ENCODE measurements at regions not wholly inside any gene's neighbourhood (a gene's known extent, or its start where the extent isn't known, plus 50 kb on each side); places are given as distances from the start of the nearest gene placed in this dataset.

GRCh38 chr11:113584371-113584770, 109.2 kb upstream of the DRD2 start:
- FAIRE-seq (no peak), DNase-seq (ENCODE audit: extremely low spot score, insufficient read length, low read depth) (no peak)

DNA sequence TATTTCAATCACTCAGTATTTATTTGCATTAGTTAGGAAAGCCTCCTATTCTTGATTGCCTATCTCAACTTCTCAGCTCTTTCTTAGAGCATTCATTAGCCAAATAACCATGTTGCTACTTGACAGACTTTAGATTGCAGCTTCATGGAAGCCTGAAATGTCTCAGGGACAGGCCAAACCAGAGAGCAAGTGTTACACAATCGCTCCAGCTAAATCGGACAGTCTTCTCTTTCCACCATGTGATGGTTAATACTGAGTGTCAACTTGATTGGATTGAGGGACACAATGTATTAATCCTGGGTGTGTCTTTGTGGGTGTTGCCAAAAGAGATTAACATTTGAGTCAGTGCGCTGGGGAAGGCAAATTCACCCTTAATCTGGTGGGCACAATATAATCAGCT, 106.5 kb upstream of the DRD2 start:
- FAIRE-seq: no peak
- no peak for DNase-seq (ENCODE audit: extremely low spot score, insufficient read length, low read depth)

DNA sequence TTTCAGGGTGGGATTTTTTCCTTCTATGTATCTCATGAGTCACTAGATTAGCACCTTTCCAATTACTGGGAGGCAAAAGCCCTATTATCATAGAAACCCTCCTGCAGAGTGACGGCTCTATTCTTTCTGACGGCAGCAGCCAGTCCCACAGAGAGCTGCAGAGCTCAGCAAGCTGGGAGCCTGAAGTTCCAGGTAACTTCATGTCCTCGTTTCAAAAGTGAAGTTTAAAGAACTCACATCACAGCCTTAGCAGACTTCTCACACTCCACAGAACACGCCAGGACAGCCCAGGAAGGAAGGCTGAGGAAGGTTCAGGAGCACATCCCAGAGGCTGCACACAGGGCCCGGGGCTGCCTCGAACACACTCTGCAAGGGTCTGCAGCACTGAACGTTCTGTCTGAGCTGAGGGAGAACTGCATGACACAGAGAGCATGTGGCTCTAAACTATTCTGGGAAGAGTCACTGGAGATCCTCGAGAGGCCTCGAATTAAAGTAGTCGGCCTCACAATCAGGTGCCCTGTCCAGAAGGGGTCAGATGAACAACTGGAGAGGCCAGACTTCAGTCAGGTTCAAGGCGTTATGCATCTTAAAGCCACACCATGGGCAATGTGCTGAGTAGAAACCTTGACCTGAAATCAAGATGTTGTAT, 104.2 kb upstream of the DRD2 start:
- no peak for DNase-seq (ENCODE audit: extremely low spot score, insufficient read length, low read depth)
- FAIRE-seq: no peak

- FAIRE-seq: no peak
These were observed 103.6 kb upstream of the DRD2 start for GRCh38 chr11:113578715-113579250.

GRCh38 chr11:113578033-113578380, 102.8 kb upstream of the DRD2 start:
- FAIRE-seq: no peak
- DNase-seq (ENCODE audit: extremely low spot score, insufficient read length, low read depth): no peak

More at GRCh38 chr11:113578715-113579250, 103.6 kb upstream of the DRD2 start:
- DNase-seq (ENCODE audit: extremely low spot score, insufficient read length, low read depth): no peak

GRCh38 chr11:113577356-113578032, 102.3 kb upstream of the DRD2 start:
- no peak for FAIRE-seq
- DNase-seq (ENCODE audit: extremely low spot score, insufficient read length, low read depth): no peak

DNA sequence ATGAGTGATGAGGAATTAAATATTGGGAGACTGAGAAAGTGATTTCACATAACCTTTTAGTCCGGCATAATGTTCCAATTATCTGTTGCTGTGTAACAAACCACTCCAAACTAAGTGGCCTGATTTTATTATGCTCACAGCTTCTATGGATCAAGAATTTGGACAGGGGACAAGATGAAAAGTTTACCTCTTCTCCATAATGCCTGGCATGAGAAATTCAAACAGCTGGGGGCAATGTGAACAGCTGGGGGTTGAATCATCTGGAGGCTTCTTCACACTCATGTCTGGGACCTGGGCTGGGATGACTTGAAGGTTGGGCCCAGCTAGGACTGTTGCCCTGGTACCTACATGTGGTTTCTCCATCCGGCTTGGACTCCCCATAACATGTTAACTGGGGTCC, 99.4 kb upstream of the DRD2 start:
- DNase-seq (ENCODE audit: extremely low spot score, insufficient read length, low read depth) (no peak), FAIRE-seq (no peak)

GRCh38 chr11:113574171-113574570, 99.0 kb upstream of the DRD2 start:
- DNase-seq (ENCODE audit: extremely low spot score, insufficient read length, low read depth): no peak
- FAIRE-seq: no peak

DNA sequence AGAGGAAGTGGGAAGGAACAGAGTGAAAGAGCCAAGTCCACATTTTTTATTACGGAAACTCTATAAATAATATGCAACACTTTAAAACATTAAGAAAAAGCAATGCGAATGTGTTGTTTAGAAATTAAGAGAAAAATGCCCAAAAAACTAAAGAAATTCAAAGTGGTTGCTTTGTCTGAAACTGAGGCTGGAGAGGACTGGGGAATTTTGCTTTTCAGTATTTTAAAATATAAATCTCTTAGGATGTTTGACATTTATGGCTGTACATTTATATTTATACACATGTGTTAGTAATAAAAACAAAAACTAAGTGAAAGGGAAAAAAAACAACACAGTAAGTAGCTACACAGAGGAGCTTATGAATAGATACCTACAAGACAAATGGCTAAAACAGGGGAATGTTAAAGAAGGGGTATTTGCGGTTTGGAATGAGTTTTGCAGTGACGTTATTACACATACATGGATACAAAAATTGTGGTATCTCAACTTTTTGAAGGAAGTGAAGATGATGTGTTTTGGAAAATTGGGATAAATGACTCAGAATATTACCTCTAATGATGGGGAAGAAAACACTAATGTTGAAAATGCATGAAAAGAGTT, 97.0 kb upstream of the DRD2 start:
- FAIRE-seq: no peak

DNA sequence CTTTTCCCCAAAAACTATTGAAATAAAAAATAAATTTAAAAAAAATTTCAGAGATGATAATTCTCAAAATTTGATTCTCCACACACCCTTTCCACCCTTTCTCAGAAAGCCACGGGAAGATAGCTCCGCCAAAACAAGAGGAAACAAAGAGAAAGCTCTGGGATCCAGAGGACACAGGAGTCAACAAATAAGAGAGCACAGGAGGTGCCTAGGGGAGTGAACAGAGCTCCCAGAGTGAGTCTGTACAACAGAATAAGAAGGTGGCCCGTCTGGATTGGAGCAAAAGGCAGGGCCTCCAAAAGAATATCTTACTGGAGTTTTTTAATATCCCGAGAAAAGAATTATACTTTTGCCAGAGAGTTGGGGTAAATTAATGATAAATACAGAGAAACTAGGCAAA, 96.3 kb upstream of the DRD2 start:
- DNase-seq (ENCODE audit: extremely low spot score, insufficient read length, low read depth) (no peak), FAIRE-seq (no peak)

More for the DNA sequence above, 97.0 kb upstream of the DRD2 start:
- DNase-seq (ENCODE audit: extremely low spot score, insufficient read length, low read depth): no peak

- FAIRE-seq (no peak), DNase-seq (ENCODE audit: extremely low spot score, insufficient read length, low read depth) (no peak)
These were observed 95.7 kb upstream of the DRD2 start for GRCh38 chr11:113570906-113571305.

DNA sequence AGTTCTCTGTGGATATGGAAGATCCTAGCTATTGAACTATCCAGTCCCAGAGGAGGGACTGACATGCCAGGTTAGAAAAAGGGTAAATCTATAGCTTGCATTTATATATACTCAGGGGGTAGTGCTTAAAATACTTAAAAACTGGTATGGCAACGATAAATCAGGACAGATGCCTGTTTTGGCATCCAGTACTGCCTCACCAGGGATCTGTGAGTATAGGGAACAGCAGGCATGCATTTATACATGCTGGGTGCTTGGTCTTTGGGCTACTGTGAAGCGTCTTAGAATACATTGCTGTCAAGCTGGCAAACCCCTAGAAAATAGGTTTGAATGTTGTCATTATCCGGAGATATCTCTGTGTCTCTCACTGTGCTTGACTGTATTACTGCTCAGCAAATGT, 94.2 kb upstream of the DRD2 start:
- no peak for DNase-seq (ENCODE audit: extremely low spot score, insufficient read length, low read depth)
- no peak for FAIRE-seq

- FAIRE-seq (no peak), DNase-seq (ENCODE audit: extremely low spot score, insufficient read length, low read depth) (no peak)
These were observed 93.4 kb upstream of the DRD2 start for GRCh38 chr11:113568566-113568965.

DNA sequence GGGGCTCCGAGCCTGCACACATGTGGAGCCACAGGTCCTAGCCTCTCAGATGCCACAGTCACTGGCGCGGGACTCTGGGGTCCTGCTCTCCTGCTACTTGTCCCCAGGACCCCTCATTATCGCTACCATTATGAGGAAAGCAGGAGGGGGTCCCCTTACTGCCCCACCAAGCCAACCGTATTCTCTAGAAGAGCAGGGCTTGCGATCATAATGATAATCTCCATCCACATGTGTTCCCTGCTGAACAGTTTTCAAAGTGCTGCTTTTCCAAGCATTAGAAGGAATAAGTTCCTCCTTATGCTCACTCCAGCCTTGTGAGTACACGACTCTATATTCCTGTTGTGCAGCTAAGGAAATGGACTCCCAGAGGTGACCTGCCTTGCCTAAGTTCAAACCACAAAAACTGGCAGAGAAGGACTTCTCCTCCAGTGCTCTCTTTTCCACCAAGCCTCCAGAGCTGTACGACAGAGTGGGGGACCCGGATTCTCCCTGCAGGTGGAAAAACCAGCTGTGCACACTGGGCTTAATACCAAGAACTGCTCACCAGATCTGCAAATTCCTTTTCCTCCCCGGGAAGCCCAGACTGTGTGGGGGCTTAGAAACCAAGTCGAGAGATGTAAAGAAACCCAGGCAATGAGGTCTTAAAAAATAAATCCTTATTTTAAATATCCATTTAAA, 92.8 kb upstream of the DRD2 start:
- FAIRE-seq (no peak), DNase-seq (ENCODE audit: extremely low spot score, insufficient read length, low read depth) (no peak)

GRCh38 chr11:113567097-113567496, 91.9 kb upstream of the DRD2 start:
- DNase-seq (ENCODE audit: extremely low spot score, insufficient read length, low read depth): no peak
- no peak for FAIRE-seq

GRCh38 chr11:113564527-113565130, 89.4 kb upstream of the DRD2 start:
- DNase-seq (ENCODE audit: extremely low spot score, insufficient read length, low read depth) (no peak), FAIRE-seq (no peak)

DNA sequence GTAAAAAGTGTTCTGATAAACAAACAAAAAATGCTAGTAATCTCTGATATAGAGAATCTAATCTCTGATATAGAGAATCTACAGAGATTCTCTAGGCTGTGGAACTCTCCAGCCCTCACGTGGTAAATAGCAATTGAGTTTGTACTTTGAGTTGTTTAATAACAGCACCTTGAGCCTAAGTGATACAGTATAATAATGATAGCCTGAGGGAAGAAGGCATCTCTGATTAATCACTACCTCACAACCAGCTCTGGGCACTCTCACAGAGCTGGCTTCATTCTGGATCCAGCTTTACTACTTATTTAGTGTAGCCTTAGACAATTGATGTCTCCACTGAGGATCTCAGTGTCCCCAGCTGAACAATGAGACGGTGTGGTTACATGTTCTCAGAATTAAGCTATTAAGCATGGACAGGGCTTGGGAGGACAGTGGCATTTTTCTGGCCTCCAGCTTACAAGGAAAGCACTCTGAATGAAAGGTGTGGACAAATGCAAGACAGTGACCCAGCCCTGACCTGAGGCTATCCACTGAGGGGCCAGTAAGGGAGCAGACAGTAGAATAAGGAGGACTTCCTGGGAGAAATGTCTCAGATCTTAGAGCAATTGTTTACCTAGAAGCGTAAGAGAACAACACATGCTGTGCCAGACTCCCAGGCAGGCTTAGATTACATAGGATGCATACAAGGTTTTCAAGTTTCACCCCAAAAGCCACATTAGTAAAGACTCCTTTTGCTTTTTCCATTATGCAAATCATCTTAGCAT, 88.7 kb upstream of the DRD2 start:
- no peak for FAIRE-seq
- DNase-seq (ENCODE audit: extremely low spot score, insufficient read length, low read depth): no peak

DNA sequence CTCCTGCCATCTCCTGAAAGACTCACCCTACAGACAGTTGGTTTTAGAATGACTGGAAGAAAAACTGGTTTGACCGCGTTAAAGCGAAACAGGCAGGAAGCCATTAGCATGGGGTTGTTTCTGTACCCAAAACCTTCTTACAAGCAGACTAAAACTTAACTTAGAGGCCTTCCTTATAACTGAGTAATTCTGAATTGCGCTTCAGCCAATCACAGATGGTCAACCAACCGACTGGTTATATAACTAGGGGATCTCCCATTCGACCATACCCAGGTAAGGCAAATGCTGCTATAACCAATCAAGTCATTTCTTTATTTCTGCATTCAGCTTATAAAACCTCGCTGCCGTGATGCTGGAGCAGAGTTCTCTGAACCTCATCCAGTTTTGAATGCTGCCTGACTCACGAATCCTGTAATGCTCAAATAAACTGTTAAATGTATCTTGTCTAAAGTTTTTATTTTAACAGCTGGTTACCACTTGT, 87.8 kb upstream of the DRD2 start:
- DNase-seq (ENCODE audit: extremely low spot score, insufficient read length, low read depth) (no peak), FAIRE-seq (no peak)

- FAIRE-seq: no peak
These were observed 87.4 kb upstream of the DRD2 start for GRCh38 chr11:113562576-113562975.

DNA sequence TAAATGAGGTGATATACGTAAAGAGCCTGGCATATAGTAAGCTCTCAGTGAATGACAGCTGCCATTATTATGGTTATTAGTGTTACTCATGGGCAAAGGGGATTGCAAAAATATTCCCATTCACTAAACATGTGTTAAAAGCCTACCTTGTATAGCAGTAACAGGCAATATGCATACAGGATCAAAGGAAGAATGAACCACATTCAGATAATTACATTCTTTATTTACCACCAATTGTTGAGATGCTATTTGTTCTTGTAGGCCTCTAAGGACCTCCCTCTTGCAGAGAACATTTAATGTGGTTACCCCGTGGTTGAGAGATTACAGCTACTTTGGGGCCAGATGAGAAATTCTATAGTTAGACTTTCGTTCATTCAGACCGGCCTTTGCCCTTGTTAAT, 82.7 kb upstream of the DRD2 start:
- no peak for FAIRE-seq
- no peak for DNase-seq (ENCODE audit: extremely low spot score, insufficient read length, low read depth)

More at GRCh38 chr11:113562576-113562975, 87.4 kb upstream of the DRD2 start:
- DNase-seq (ENCODE audit: extremely low spot score, insufficient read length, low read depth): no peak
